Stimulated activated naive CD4-positive, alpha-beta T cell (primary cell): ENCODE measurements at regions not wholly inside any gene's neighbourhood (a gene's known extent, or its start where the extent isn't known, plus 50 kb on each side); places are given as distances from the start of the nearest gene placed in this dataset.

Source experiments
- DNase-seq, 6 experiments: peaks; one replicate each; lab custom pipeline; 2025; lab: John Stamatoyannopoulos, UW

- no peak for DNase-seq
Observed at GRCh38 chr17:79174905-79175856, 100.6 kb downstream of the ENGASE start.

- no peak for DNase-seq
Observed at GRCh38 chr17:79174193-79174765, 99.7 kb downstream of the ENGASE start.

- DNase-seq, result no peak
Observed at GRCh38 chr17:79171188-79171587, 96.6 kb downstream of the ENGASE start.

GRCh38 chr17:79169861-79170260 lies 95.2 kb downstream of the ENGASE start:
- no peak for DNase-seq

GRCh38 chr17:79169366-79169765 lies 94.7 kb downstream of the ENGASE start:
- no peak for DNase-seq

- DNase-seq, result no peak
Observed at GRCh38 chr17:79168486-79169055, 93.9 kb downstream of the ENGASE start.

GRCh38 chr17:79167486-79167885 lies 92.9 kb downstream of the ENGASE start:
- no peak for DNase-seq

- no peak for DNase-seq
Observed at GRCh38 chr17:79165756-79166473, 91.3 kb downstream of the ENGASE start.

GRCh38 chr17:79164913-79165695 lies 90.5 kb downstream of the ENGASE start:
- DNase-seq, result no peak

GRCh38 chr17:79164408-79164807 lies 89.8 kb downstream of the ENGASE start:
- no peak for DNase-seq

- no peak for DNase-seq
Observed at GRCh38 chr17:79163071-79163470, 88.4 kb downstream of the ENGASE start.

- DNase-seq, result no peak
Observed at GRCh38 chr17:79162012-79162963, 87.7 kb downstream of the ENGASE start.

- DNase-seq, result peak in 3 of 6 experiments; percentile 13 to 48 (median 36)
Observed at GRCh38 chr17:79160980-79161636, 86.5 kb downstream of the ENGASE start.

GRCh38 chr17:79159926-79160325 lies 85.3 kb downstream of the ENGASE start:
- DNase-seq, result no peak

- no peak for DNase-seq
Observed at GRCh38 chr17:79159471-79159870, 84.8 kb downstream of the ENGASE start.

GRCh38 chr17:79156463-79157095 lies 82.0 kb downstream of the ENGASE start:
- DNase-seq, result no peak

- DNase-seq, result no peak
Observed at GRCh38 chr17:79155701-79156100, 81.1 kb downstream of the ENGASE start.

- DNase-seq, result no peak
Observed at GRCh38 chr17:79154951-79155585, 80.4 kb downstream of the ENGASE start.

GRCh38 chr17:79154446-79154845 lies 79.8 kb downstream of the ENGASE start:
- no peak for DNase-seq
